ENCODE measurements at regions not wholly inside any gene's neighbourhood (a gene's known extent, or its start where the extent isn't known, plus 50 kb on each side); places are given as distances from the start of the nearest gene placed in this dataset.

DNA sequence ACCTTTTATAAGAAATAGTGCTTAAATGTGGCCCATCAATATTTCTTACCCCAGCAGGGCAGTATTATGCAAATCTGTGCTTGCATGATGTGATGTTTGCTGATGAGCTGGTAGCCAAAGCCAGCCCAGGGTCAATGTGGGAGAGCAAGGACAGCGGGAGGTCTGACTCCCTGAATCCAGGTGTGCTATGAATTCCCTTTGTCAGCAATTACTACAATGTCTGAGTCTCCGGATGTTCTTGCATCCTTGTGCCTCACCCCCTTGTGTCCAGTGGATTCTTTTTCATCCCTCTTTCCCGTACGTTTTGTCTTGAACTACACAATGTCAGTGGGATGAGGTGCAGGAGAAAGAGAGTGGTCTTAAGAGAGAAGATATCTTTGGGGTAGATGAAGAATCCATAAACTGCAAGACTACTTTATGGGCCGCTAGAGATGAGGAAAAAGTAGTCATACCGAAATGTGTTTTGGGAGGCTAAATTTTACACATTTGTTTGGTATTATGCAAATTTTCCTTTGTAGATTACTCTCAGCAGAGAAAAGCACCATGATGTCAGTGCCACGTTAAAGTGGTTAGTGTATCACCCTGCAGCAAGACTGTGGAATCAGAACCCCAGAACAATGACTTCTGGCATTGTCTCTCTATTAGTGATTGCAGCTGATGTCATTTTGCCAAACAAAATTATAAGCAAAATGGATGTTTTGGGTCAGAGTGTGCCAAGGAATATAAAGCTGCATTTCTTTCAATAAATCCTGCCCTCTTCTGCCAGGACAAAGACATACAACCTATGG lies 53.5 kb upstream of the TSHZ3 start:
- no peak for DNase-seq

DNA sequence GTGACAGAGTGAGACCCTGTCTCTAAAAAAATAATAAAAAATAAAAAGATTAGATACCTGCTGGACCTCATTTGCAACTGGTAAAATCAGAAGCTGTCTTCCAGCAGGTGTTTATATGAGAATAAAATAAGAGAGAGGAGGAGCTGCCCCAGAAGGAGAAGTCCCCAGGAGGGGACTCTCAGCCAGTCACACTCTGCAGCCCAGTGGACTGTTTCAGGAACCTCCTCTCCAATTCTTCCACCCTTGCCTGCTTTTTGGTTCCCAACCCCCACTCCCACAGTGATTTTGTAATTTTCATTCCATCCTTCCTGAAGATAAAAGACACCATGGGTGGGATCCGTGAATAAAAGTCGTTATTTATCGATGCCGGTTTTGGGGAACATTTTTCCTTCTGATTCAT lies 56.9 kb upstream of the TSHZ3 start:
- DNase-seq: no peak

DNA sequence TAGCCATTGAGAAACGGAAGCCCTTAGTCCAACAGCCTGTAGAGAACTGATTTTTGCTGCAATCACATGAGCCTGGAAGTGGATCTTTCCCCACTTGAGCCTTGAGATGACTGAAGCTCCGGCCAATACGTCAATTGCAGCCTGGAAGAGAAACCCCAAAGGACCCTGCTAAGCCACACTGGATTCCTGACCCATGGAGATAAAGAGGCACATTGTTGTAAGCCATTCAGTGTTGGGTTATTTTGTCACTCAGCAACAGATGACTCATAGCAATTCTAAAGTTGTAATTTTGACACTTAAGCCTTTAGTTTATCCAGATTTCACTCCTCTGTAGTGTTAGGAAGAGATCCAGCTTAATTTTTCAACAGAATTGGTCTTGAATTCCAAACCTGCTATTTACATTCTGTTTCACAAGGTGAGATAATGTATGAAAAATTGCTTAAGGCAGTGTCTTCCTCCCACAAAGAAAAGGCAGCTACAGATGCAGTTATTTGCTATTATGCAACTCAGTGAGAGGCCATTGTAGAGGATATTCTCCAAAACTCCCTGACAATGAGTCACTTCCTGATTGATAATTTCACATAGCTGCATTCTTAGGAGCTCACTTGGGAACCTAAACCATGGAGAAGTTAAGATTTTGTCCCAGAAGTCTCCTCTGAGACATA lies 59.4 kb upstream of the TSHZ3 start:
- DNase-seq: no peak

- DNase-seq: no peak
Measured at GRCh38 chr19:31413353-31413752, 64.1 kb upstream of the TSHZ3 start.

DNA sequence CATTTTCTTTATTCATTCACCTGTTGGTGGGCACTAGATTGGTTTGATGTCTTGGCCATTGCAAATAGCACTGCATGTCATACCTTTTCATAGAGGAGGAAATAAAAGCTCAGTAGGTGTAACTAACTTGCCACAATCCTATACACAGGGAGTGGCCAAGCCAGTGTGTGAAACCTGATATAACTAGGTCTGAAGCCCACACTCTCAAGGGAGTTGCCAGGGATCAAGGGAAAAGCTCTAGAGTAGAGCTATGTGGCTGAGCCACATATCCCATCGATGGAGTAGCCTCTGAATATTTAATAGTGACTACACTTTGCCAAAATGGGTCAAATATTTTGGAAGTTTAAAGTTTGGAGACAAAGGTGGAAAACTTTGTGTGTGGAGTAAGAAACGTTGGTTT lies 66.1 kb upstream of the TSHZ3 start:
- DNase-seq: no peak

GRCh38 chr19:31416548-31416947 lies 67.3 kb upstream of the TSHZ3 start:
- DNase-seq: no peak

DNA sequence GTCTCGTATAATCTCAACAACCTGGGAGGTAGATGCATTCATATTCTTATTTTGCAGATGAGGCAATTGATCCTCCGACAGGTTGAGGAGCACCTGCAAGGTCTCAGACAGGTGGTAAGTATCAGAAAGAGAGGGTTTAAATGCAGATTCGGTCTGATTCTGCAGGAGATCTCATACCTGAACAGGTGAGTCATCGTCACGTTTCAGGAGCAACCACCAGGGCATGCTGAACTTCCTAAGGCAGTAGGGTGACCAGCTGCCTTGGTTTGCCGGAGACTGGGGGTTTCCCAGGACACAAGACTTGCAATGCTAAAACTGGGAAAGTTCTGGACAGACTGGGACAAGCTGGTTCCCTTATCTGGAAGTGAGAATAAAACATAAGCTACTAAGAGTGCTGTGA lies 68.8 kb upstream of the TSHZ3 start:
- no peak for DNase-seq

GRCh38 chr19:31418692-31419430 lies 69.6 kb upstream of the TSHZ3 start:
- DNase-seq: no peak

DNA sequence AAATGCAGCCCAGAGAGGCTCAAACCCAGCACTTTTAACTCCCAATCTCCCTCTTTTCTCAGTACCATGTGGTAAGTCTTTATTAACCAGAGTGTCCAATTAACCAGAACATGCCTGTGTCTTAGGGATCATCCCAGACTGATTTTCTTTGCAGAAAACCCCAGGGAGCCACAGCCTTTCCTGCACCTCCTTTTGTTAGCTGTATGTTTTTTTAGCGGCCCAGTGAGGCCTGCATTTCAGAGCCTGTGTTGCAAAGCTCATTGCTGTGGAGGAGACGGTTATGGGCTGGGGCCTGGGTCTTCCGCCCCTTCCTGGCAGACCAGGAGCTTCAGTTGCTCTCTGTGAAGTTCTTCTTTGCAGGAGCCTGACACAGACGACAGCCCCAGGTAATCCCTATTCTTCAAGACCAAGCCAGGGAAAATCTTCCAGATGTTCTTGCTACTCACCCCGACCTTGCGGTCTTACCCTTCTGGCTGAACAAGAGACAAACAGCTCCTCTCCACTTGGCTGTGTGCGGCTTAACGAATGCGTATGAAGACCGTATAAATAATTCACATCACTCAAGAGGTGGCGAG lies 70.7 kb upstream of the TSHZ3 start:
- no peak for DNase-seq

DNA sequence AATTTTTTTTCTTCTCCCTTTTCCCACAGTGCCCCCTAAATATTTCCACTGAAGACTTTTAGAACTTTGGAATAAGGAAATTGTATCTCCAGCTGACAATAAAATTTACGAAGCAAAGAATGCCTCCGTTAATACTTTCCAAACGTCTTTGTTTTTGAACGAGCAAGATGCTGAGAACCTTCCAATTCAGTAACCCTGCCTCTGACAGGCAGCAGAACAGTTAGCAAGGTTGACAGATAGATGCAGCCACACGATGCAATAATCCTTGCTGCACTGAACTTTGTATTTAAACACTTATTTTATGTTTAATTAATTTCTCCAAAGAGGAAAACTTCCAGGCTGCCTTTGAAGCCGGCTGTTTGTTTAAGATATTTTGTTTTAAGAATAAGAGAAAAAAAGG lies 71.8 kb upstream of the TSHZ3 start:
- no peak for DNase-seq

DNA sequence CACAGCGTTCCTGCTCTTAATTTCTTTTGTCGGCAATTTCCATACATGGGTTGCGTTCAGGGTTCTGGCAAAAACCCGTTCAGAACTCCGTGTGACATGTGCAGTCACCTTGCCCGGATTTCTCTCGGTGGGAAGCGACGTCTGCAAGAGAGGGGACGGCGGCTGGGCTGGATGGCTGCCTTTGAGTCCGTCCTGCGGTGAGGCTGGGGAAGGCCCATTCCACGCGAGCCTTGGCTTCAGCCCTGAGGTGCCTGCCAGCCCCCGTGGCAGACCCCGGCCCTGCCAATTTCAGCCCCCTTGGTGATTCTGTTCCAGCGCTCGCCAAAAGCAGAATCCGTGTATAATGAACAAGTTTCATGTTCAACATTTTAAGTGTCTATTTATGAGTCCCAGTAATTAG lies 72.6 kb upstream of the TSHZ3 start:
- no peak for DNase-seq

DNA sequence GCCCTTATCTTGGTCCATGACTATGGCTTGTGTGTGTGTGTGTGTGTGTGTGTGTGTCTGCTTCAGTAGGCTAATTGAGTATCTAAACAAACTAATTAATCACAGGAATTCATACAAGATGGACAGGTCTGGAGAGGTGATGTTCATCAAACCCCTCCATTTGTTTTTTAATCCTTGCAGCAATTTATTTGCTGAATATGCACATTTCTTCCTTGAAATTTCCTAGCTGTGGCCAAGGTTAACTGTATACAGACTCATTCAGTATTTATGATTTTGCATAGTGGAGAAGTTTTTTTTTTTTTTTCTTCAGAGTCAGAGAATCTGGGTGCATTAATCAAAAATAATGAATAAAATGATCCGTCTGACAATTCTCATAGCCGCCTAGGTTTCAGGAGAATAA lies 74.7 kb upstream of the TSHZ3 start:
- no peak for DNase-seq

GRCh38 chr19:31424861-31425620 lies 75.8 kb upstream of the TSHZ3 start:
- DNase-seq: no peak

DNA sequence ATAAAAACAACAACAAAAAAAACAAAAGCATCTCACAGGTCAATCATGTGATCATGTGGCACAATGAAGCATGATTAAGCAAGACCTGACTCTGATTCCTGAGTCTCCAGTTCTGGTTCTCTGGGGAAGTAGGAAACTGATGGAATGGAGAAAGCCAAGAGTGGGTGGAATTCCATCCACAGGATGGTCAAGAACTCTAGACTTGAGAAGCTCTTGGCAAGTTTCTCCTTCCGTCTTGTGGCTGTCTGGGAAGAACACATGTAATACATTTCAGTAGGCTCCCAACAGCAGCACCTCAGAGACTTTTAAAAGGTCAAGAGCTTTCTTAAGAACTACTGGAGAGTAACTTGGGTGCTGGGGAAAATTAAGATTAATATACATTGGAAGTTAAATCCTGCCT lies 78.6 kb upstream of the TSHZ3 start:
- no peak for DNase-seq

GRCh38 chr19:31430381-31430780 lies 81.1 kb upstream of the TSHZ3 start:
- no peak for DNase-seq

DNA sequence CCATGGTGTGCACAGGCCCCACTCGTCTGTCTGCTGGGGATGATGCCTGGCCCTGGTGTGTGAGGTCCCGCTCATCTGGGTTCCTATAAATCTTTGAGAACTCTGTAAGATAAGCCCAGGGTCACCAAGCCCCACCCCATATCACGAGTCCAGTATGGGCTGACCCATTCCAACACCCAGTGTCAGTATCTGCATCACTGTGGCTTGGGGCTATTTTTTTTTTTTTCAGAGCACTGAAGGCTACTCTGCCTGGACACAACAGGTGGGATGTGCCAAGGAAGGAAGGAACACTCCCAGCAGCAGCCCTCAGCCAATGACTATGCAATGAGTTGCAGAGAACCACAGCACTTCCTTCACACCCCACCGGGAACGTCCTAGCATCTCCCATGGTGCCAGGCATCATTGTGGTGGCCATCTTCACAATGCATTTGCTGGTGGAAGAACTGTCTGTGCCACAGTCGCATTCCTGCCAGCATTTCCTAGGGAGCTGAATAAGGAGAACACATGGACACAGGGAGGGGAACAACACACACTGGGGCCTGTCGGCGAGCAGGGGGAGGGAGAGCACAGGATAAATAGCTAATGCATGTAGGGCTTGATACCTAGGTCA lies 83.1 kb upstream of the TSHZ3 start:
- DNase-seq: no peak

DNA sequence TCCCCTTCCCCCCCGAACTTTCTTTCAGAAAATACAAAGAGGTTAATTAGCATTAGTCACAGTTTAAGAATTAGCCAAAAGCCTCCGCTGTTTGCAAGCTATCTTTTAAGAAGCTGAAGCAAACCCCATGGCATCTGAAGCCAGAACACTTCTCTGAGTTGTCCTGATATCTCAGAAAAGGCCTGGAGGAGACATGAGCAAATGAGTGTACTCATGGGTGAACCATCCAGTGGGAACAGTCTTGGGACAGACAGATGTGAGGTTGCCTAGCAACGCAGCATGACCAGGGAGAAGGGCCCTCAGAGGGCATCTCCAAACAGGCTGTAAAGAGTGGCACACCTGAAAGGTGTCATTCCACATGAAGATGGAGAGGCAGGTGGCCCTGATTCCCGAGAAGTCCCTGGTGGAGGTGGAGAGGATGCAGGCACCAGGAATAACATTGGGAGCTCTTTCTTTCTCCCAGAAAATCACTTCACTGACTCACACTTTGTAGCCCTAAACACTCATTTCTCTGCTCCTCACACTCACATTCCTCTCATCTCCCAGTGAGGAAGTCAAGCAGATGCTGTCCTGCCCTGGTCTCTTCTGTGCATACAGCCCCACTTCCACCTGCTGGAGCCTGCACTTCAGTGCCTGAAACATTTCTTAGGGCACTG lies 87.0 kb upstream of the TSHZ3 start:
- no peak for DNase-seq

- no peak for DNase-seq
Measured at GRCh38 chr19:31438401-31439269, 89.4 kb upstream of the TSHZ3 start.

- DNase-seq: no peak
Measured at GRCh38 chr19:31439270-31439573, 90.0 kb upstream of the TSHZ3 start.

GRCh38 chr19:31444931-31445330 lies 95.7 kb upstream of the TSHZ3 start:
- no peak for DNase-seq

DNA sequence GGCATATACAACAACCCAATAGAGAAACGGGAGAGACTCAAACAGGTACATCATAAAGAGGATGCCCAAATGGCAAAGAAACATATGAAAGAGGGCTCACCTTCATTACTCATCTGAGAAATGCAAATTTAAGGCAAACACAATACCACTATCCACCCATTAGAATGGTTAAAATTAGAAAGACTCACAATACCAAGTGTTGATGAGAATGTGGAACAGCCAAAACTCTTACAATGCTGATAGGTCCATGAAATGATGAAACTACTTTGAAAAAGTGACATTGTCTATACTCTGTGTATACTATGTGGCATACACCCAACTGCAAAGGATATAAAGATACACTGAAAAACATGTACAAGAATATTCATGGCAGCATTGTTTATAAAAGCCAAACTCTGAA lies 96.2 kb upstream of the TSHZ3 start:
- no peak for DNase-seq

Data from hematopoietic multipotent progenitor cell treated with erythropoietin and hydrocortisone succinate and interleukin-3 and kit ligand, for 8 days (in vitro differentiated cells).